GM18502 (cell line): ENCODE measurements at regions not wholly inside any gene's neighbourhood (a gene's known extent, or its start where the extent isn't known, plus 50 kb on each side); places are given as distances from the start of the nearest gene placed in this dataset.
"Not testable (repeated sequence)": the region's sequence is repeated elsewhere in the genome, so short reads cannot be mapped to it uniquely, and the experiment has no call there.

Experiments
- ATAC-seq: cut with Tn5 transposase; IDR thresholded peaks from one replicate; pipeline ENCODE4 v1.9.1; 2021; ENCODE audit warnings: mild to moderate bottlenecking; ENCODE audit not compliant: unreplicated experiment, poor library complexity

GRCh38 chr4:28105271-28105859 lies 1244.7 kb downstream of the STIM2 start:
- no peak for ATAC-seq

GRCh38 chr4:28106155-28106554 lies 1245.5 kb downstream of the STIM2 start:
- ATAC-seq: no peak

GRCh38 chr4:28109801-28110200 lies 1249.2 kb downstream of the STIM2 start:
- no peak for ATAC-seq

GRCh38 chr4:28112691-28113335 lies 1252.2 kb downstream of the STIM2 start:
- ATAC-seq: not testable (repeated sequence)

- ATAC-seq: not testable (repeated sequence)
Observed at GRCh38 chr4:28113586-28113985, 1252.9 kb downstream of the STIM2 start.

GRCh38 chr4:28116526-28117083 lies 1256.0 kb downstream of the STIM2 start:
- ATAC-seq: not testable (repeated sequence)

GRCh38 chr4:28117084-28117682 lies 1256.5 kb downstream of the STIM2 start:
- no peak for ATAC-seq

- ATAC-seq: no peak
Observed at GRCh38 chr4:28146191-28146590, 1285.5 kb downstream of the STIM2 start.

GRCh38 chr4:28148221-28148620 lies 1287.6 kb downstream of the STIM2 start:
- ATAC-seq: no peak

GRCh38 chr4:28149762-28150161 lies 1289.1 kb downstream of the STIM2 start:
- no peak for ATAC-seq

- no peak for ATAC-seq
Observed at GRCh38 chr4:28151314-28151713, 1290.7 kb downstream of the STIM2 start.

- no peak for ATAC-seq
Observed at GRCh38 chr4:28167411-28167810, 1306.8 kb downstream of the STIM2 start.

- no peak for ATAC-seq
Observed at GRCh38 chr4:28176942-28177341, 1316.3 kb downstream of the STIM2 start.

GRCh38 chr4:28177641-28178040 lies 1317.0 kb downstream of the STIM2 start:
- ATAC-seq: no peak

GRCh38 chr4:28179126-28179525 lies 1318.5 kb downstream of the STIM2 start:
- no peak for ATAC-seq

- no peak for ATAC-seq
Observed at GRCh38 chr4:28209371-28209924, 1348.8 kb downstream of the STIM2 start.

GRCh38 chr4:28211676-28212470 lies 1351.2 kb downstream of the STIM2 start:
- no peak for ATAC-seq

- no peak for ATAC-seq
Observed at GRCh38 chr4:28221536-28221935, 1360.9 kb downstream of the STIM2 start.

- no peak for ATAC-seq
Observed at GRCh38 chr4:28225050-28225449, 1364.4 kb downstream of the STIM2 start.

GRCh38 chr4:28225689-28226353 lies 1365.2 kb downstream of the STIM2 start:
- no peak for ATAC-seq
